Vagina (tissue), 2 donors: ENCODE measurements at regions not wholly inside any gene's neighbourhood (a gene's known extent, or its start where the extent isn't known, plus 50 kb on each side); places are given as distances from the start of the nearest gene placed in this dataset.

Experiments used
- DNase-seq, 2 donors: peaks; one replicate each; pipeline ENCODE4 v3.0.0-alpha.2; 2017; ENCODE audit errors: extremely low spot score in 2 of 2
- H3K27ac ChIP-seq: fragments of 200-600 bp; sonication (generic); one replicate; pipeline ENCODE4 v1.5.1; 2019
- H3K27me3 ChIP-seq: fragments of 200-600 bp; sonication (generic); one replicate; pipeline ENCODE4 v1.5.1; 2019
- H3K36me3 ChIP-seq, 2 donors: fragments of 200-600 bp; sonication (generic); one replicate each; pipeline ENCODE4 v1.5.1; 2017 to 2019
- H3K4me1 ChIP-seq: fragments of 200-600 bp; sonication (generic); one replicate; pipeline ENCODE4 v1.5.1; 2019
- H3K4me3 ChIP-seq, 2 donors: fragments of 200-600 bp; sonication (generic); 1 replicate in 1 of 2; 2 replicates in 1 of 2; pipeline ENCODE4 v1.5.1; 2016 to 2019
- H3K9me3 ChIP-seq: fragments of 200-600 bp; sonication (generic); one replicate; pipeline ENCODE4 v1.5.1; 2019
- POLR2A ChIP-seq, 2 donors: fragments of 450-650 bp; IDR thresholded peaks; one replicate each; pipeline ENCODE4 v1.6.1; 2017; ENCODE audit warnings: antibody characterized with exemption in 2 of 2, mild to moderate bottlenecking in 2 of 2, moderate library complexity in 2 of 2
- POLR2AphosphoS5 ChIP-seq, 2 donors: sonication (generic); formaldehyde crosslinking; IDR thresholded peaks; one replicate each; pipeline ENCODE4 v1.9.0; 2017; ENCODE audit warnings: antibody characterized with exemption in 2 of 2, mild to moderate bottlenecking in 2 of 2, low read depth in 1 of 2; ENCODE audit not compliant: insufficient read depth in 1 of 2
- intact Hi-C: fragments of 100-400 bp; cut with DNase I; formaldehyde crosslinking; loops from one replicate; pipeline ENCODE4 v1.15.1; 2023
- TF ChIP-seq, protein P1 (sequence below), 3 experiments: fragments of 450-650 bp in 2 of 3; fragments of 200-600 bp in 1 of 3; sonication (generic) in 1 of 3; IDR thresholded peaks; one replicate each; pipeline ENCODE4 v1.5.1; 2017 to 2019; ENCODE audit warnings: antibody characterized with exemption in 3 of 3, mild to moderate bottlenecking in 2 of 3, moderate library complexity in 2 of 3

DNA sequence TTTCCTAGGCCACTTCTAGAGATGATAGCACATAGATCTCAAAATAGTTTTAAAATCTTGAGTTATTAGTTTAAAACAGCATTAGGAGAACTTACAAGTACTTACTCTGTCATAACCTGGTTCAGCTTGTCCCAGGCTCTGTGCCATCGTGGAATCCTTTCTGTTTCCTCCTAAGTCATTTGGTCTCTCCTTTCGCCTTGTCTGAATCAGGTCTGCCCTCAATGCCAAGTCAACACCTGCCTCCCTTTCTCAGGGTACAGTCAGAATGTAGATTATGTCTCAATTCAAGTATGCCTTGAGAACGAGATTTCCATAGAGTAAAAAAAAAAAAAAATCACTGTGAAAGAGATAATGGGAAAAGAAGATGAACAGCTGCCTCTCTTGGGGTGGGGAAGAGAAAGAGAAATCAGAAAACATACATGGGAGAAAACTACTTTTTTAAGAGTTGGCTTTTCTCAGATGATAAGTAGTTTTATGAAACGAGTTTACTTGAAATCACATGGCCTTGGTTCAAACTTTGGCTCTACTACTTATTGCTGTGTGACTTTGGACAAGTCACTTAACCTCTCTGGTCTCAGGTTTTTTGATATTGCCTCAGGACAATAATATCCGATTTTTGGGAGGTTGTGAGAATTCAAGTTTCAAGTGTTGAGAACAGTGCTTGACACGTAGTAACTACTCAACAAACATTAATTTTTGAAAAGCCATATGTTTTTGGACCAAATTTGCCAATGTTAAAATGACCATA, 219.8 kb downstream of the SQOR start:
- no peaks in the 10 kb centered on the region for H3K4me1 ChIP-seq
- no peak overlapping the region for H3K27ac ChIP-seq
- no peaks in the 10 kb centered on the region for H3K36me3 ChIP-seq
- H3K27me3 ChIP-seq: no peaks in the 10 kb centered on the region
- H3K9me3 ChIP-seq: no peaks in the 10 kb centered on the region
- no peak overlapping the region for H3K4me3 ChIP-seq
- no peak for TF ChIP-seq POLR2AphosphoS5 (IDR thresholded peaks at IDR 0.05; ENCODE audit: insufficient read depth in 1 of 2, low read depth in 1 of 2)
- TF ChIP-seq POLR2A (IDR thresholded peaks at IDR 0.05): no peak
- TF ChIP-seq, protein P1, sequence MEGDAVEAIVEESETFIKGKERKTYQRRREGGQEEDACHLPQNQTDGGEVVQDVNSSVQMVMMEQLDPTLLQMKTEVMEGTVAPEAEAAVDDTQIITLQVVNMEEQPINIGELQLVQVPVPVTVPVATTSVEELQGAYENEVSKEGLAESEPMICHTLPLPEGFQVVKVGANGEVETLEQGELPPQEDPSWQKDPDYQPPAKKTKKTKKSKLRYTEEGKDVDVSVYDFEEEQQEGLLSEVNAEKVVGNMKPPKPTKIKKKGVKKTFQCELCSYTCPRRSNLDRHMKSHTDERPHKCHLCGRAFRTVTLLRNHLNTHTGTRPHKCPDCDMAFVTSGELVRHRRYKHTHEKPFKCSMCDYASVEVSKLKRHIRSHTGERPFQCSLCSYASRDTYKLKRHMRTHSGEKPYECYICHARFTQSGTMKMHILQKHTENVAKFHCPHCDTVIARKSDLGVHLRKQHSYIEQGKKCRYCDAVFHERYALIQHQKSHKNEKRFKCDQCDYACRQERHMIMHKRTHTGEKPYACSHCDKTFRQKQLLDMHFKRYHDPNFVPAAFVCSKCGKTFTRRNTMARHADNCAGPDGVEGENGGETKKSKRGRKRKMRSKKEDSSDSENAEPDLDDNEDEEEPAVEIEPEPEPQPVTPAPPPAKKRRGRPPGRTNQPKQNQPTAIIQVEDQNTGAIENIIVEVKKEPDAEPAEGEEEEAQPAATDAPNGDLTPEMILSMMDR (IDR thresholded peaks at IDR 0.05): no peak
- intact Hi-C loops: no loop called here
- no peak for DNase-seq

DNA sequence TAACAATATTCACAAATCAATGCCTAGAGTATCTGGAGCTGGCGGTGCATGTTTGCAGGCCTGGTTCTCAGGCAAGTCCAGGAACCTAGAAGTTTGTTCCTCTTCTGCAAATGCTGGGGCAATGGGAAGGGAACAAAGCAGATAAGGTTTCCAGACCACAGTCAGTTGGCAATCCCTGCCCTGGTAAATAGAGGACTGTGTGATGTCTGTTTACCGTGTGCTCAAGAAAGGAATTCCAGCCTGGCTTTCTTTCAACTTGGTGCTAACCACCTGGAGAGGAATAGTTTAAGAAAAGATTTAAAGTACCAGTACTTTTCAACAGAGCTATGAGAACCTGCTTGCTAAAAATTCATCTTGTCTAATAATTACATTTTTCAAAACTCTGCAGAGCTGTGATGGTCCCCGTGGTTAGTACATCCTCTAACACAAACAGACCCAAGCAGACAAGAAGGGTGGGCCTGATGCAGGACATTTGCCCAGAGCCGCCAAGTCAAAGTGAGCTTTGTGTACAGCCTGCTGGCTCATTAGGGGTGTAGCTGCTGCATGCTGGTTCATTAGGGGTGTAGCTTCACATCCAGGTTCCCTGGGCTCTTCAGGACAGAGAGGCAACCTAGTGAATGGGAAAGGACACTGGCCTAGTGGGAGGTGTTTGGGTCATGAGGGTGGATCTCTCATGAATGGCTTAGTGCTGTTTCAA, 220.5 kb downstream of the SQOR start:
- TF ChIP-seq POLR2AphosphoS5 (IDR thresholded peaks at IDR 0.05; ENCODE audit: insufficient read depth in 1 of 2, low read depth in 1 of 2) (no peak), POLR2A (IDR thresholded peaks at IDR 0.05) (no peak)
- TF ChIP-seq, protein P1 (IDR thresholded peaks at IDR 0.05): no peak
- H3K4me3 ChIP-seq: no peak overlapping the region
- no peaks in the 10 kb centered on the region for H3K4me1 ChIP-seq
- H3K27ac ChIP-seq: no peak overlapping the region
- no peaks in the 10 kb centered on the region for H3K27me3 ChIP-seq
- no peak for DNase-seq
- H3K36me3 ChIP-seq: no peaks in the 10 kb centered on the region
- intact Hi-C loops: no loop called here
- no peaks in the 10 kb centered on the region for H3K9me3 ChIP-seq

DNA sequence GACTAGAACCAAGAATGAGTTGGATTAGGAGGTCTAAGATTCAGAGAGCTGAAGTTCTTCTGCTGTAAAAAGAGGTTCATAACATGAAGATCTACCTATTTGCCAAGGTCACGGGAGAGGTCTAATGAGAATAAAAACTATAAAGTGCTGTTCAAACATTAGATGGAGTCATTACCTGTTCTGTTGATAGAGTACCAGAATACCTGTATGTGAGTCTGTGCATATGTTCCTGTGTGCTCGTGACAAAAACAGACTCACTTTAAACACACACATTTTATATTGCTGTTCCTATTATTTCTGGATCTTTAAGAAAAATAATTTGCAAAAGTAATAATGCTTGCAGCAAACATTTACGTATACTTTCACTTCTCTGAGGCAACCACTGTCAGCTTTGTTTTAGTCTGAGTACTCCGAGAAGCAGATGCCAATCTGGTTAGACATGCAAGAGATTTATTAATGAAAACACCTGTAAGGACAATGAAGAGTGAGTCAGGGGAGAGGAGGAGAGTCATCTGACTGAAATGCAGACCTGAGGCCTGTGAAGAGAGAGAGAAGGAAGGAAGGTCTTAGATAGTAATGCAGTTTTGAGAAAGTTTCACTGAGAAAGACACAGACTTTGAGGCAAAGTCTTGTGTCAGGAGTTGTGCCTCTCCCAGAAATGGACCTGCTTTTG, 221.2 kb downstream of the SQOR start:
- intact Hi-C loops: no loop called here
- no peak overlapping the region for H3K27ac ChIP-seq
- TF ChIP-seq POLR2AphosphoS5 (IDR thresholded peaks at IDR 0.05; ENCODE audit: insufficient read depth in 1 of 2, low read depth in 1 of 2) (peak in 1 of 2 donors; percentile 26), POLR2A (IDR thresholded peaks at IDR 0.05) (no peak)
- TF ChIP-seq, protein P1 (IDR thresholded peaks at IDR 0.05): no peak
- H3K27me3 ChIP-seq: no peaks in the 10 kb centered on the region
- no peak for DNase-seq
- H3K4me1 ChIP-seq: no peaks in the 10 kb centered on the region
- no peaks in the 10 kb centered on the region for H3K9me3 ChIP-seq
- H3K4me3 ChIP-seq: no peak overlapping the region
- H3K36me3 ChIP-seq: no peaks in the 10 kb centered on the region

DNA sequence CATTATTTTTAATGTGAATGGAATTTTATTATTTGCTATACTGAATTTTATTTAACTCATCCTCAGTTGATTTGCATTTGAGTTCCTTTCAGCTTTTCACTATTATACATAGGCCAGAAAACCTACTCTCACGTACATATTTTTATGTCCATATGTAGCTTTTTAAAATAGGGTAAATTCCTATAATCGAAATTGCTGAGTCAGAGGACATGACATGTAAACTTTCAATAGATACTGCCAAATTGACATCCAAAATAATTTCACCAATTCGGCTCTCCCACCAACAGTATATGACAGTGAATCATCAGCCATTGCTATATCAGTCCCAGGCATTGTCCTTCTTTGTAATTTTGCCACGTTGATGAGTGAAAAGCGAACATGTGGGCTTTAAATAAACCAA, 222.5 kb downstream of the SQOR start:
- no peak for DNase-seq
- Histone ChIP-seq H3K27ac (no peak overlapping the region), H3K4me3 (no peak overlapping the region), H3K4me1 (no peaks in the 10 kb centered on the region), H3K9me3 (no peaks in the 10 kb centered on the region), H3K27me3 (no peaks in the 10 kb centered on the region), H3K36me3 (no peaks in the 10 kb centered on the region)
- intact Hi-C loops: no loop called here
- TF ChIP-seq, protein P1 (IDR thresholded peaks at IDR 0.05): no peak
- TF ChIP-seq POLR2A (IDR thresholded peaks at IDR 0.05): no peak
- TF ChIP-seq POLR2AphosphoS5 (IDR thresholded peaks at IDR 0.05; ENCODE audit: insufficient read depth in 1 of 2, low read depth in 1 of 2): no peak
